ENCODE measurements at regions not wholly inside any gene's neighbourhood (a gene's known extent, or its start where the extent isn't known, plus 50 kb on each side); places are given as distances from the start of the nearest gene placed in this dataset.

DNA sequence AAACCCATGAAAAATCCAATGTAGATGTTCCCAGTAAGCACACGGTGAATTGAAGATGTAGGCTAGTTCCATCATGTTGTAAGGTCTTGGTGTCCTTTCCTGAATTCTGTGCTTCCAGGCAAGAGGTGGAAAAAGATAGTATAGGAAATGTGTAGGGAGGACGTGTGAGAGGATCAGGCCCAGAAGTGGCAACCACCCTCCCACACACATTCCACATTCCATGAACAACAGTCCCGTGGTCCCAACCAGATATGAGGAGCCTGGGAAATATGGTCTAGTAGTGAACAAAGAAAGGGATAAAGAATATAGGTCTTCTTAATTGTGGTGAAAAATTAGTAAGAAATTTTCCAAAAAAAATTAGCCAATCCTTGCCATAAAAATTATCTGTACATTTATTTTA, 1254.2 kb upstream of the SLC10A2 start:
- no peak for DNase-seq

DNA sequence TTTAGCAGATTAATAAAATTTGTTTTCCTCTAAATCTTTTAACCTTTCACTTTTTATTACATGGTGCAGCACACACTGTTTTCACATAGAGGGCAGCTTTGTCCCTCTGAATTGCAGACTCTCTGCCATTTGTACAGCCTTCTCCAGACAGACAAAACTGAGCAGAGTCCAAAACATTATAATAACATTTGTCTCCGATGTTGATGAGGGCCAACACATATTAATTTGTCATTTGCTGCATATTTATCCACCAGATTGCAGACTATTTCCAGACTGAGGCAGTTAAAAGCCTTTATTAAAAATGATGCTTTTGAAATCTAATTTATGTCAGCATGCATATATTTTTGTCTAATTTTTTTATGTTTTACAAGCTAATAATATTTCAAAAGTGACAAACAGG, 1251.9 kb upstream of the SLC10A2 start:
- DNase-seq: no peak

- DNase-seq: no peak
Measured at GRCh38 chr13:104315606-104316005, 1249.4 kb upstream of the SLC10A2 start.

DNA sequence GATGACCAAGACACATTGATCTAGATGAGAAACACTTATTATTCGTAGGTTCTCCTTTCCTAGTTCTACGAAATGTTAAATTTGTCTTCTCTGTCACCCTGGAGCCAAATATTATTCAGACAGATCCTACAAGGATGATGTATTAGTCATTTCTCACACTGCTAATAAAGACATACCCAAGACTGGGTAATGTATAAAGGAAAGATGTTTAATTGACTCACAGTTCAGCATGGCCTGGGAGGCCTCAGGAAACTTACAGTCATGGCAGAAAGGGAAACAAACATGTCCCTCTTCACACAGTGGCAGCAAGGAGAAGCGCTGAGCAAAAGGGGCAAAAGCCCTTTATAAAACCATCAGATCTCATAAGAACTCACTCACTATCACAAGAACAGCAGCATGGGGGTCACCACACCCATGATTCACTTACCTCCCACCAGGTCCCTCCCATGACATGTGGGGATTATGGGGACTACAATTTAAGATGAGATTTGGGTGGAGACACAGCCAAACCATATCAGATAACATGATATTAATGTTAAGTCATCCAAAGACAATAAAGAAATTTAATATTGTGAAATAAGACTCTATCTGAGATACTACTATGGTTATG, 1248.8 kb upstream of the SLC10A2 start:
- DNase-seq: no peak

GRCh38 chr13:104314321-104314720, 1248.1 kb upstream of the SLC10A2 start:
- no peak for DNase-seq

- DNase-seq: no peak
Measured at GRCh38 chr13:104310861-104311260, 1244.6 kb upstream of the SLC10A2 start.

DNA sequence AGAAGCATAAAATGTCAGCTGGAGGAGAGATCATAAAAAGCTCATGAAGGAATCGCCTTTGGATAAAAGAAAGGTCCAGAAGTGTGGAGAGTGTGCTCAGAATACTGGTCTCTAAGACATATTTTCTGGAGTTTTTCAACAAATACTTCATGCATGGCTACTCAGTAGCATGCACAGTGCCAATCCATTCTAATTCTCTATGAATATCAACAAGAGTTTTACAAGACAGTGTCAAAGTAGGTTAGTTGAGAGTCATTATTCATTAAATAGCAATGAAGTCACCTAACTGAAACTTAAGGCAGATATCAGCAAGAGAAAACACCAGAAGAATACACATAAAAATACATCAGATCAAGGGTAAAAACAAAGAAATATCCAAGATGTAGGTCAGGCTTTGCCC, 1243.2 kb upstream of the SLC10A2 start:
- DNase-seq: no peak

- no peak for DNase-seq
Measured at GRCh38 chr13:104301171-104301975, 1235.2 kb upstream of the SLC10A2 start.

GRCh38 chr13:104297075-104297474, 1230.9 kb upstream of the SLC10A2 start:
- DNase-seq: no peak

DNA sequence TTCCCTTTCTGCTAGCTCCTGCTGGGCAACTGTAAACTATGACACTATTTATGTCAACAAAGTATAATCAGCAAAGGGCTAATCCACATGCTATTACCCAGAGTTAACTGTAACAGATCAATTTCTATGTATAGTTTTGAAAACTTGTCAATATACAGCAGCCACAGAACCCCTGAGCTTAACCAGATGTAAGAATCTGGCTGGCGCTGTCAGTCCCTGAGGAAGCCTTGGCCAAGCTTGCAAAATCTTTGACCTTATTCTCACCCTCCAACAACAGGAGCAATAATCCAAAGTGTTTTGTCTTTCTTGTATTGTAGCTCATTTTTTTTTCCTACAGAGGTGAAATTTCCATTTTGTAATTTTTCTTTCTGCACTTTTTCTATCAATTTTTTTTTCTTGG, 1230.1 kb upstream of the SLC10A2 start:
- DNase-seq: no peak

DNA sequence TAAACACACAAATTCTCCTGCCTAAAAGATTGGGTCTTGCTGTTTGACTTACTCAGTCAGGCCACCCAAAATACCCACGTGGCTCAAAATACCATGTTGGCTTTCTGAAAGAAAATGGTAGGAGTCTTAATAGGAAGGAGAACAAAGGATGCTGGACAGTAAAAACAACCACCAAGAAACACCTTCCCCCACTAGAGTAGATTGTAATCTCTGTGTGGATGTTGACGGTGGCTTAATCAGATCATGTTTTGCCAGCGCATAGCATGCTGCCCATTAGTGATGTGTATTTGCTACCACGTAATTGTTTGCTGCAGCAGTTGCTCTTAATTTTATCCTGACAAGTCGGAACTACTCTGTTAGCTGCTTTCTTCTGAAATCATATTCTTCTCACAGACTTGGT, 1229.3 kb upstream of the SLC10A2 start:
- DNase-seq: no peak

GRCh38 chr13:104289400-104289799, 1223.2 kb upstream of the SLC10A2 start:
- no peak for DNase-seq

GRCh38 chr13:104288496-104288895, 1222.3 kb upstream of the SLC10A2 start:
- no peak for DNase-seq

- no peak for DNase-seq
Measured at GRCh38 chr13:104286566-104287290, 1220.5 kb upstream of the SLC10A2 start.

DNA sequence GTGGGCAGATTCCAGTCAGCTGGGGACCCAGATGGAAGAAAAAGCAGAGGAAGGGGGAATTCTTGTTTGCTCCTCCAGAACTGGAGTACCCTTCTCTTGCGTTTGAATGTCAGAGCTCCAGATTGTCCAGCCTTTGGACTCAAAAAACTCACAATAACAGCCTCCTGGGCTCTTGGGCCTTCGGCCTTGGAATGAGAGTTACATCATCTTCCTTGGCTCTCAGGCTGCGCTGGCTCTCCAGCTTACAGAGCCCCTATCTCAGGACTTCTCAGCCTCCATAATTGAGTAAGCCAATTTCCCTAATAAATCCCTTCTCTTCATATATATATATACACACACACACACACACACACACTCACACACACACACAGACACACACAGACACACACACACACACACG, 1215.7 kb upstream of the SLC10A2 start:
- DNase-seq: no peak

- no peak for DNase-seq
Measured at GRCh38 chr13:104270731-104271130, 1204.5 kb upstream of the SLC10A2 start.

GRCh38 chr13:104267206-104267811, 1201.1 kb upstream of the SLC10A2 start:
- DNase-seq: no peak

DNA sequence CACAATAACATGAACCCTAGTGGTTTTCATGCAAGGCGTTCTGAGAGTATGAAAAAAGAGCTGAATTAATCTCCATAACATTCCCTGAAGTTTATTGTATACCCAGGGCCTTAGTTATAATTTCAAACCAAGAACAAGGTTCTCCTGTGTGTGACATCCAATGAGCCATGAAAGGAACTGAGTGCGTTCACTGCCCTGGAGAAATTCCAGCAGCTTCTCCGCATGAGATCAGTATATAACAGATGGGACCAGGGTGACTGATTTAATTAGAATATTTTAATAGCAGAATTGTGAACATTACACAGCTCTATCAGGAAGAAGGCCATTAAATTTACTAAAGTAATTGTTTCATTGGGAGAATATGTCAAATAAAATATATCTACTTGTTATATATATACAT, 1190.5 kb upstream of the SLC10A2 start:
- DNase-seq: no peak

DNA sequence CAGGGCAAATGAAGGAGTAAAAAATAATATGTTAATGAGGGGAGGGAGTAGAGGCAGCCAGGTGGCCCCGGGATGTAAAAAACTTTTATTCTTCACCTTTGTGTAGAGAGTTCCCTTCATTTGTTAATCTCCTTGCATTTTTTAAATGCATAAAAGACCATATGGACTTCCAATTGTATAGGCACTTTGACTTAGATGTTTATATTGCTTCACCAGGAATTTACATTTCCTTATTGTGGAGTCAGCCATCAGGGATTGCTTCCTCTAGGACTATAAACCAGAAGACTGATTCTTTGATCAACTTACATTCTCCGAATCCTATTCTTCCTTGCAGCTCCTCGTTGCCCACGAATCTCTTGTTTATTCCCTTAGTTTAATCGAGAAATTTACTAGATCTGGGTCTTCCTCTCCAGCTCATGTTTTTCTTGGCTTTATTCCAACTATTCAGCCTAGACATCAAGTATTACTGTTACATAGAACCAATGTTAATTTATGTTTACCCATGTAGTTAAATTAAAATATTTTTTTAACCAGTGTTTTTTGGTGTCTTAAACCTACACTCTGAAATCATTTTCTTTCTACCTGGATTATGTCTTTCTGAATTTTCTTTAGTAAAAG, 1187.0 kb upstream of the SLC10A2 start:
- no peak for DNase-seq

DNA sequence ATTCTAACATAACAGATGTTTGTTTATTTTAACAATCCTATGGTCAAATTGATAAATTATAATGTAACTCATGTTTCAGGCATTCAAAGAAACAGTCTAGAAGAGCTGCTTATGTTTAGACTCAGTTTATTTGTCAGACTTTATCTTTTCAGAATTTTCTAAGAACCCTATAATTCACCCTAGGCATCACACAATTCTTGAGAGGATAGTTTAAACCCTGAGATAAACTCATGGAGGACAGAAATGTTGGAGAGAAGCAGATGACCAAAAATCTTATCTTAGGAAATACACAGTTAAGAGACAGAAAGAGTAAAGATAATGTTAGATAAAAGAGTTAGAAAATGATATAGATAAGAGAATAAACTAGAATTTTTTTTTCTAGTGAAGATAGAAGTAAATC, 1185.7 kb upstream of the SLC10A2 start:
- no peak for DNase-seq

DNA sequence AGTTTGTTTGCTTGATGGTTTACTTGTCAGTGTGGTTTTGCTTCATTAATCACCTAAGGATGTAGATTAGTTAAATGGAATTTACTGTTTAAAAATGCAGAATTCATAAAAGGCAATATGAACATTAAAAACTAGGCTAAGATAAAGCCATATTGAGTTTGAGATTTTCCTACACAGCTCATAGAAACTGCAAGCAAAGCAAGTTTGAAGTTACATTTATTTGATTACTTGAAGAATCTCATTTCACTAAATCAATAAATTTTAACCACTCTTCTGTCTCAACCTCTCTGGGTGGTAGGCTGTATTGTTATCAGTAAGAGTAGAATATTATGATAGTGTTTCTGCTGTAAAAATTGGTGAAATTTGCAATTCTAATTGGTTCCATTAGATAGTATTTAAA, 1180.7 kb upstream of the SLC10A2 start:
- no peak for DNase-seq

DNA sequence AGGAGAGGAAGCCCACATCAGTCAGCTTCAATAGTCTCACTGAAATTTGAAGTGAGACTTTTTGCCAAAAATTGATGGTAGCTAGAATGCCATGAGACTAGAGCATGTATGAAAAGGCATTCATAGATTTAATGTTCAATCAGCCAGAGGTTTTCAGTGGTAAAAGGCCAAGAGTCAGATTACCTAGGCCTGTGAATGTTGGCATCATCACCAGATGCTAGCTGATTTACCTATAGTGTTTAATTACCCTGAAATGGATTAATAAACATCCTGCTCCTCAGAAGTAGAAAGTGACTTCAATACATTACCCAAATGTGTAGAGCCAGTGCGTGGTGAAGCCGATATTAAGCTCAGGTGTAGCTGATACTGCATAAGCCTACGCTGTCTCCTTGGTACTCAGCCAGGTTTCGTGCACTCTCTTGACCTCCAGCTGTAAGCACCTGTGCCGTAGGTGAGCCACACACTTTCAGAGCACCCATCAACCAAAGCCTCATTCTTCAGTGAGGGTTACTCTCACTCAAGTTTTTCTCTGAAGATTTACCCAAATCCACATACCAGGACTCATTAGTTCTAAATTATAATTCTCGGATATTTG, 1140.3 kb upstream of the SLC10A2 start:
- DNase-seq: no peak

DNA sequence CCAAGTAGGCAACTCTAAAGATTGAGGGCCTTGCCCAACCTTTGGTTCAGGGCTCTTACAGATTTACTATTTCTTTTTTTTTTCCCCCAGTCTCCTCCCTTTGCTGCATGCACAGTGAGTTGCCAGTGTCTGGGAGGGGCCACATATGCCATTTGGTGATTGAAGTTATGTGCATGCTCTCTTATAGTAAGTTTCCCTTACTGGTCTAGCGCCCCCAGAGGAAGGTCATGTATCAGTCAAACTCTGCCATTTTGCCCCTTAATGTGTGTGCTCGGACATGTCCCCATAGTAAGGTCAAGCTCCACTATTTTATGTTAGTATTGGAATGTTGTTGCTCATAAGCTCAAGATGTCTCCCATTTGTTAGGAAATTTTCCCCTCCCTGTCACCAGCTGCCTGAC, 1138.0 kb upstream of the SLC10A2 start:
- DNase-seq: no peak

All from MV-4-11 (cell line).